Hypothalamus (tissue), 51 donors: ENCODE measurements at regions not wholly inside any gene's neighbourhood (a gene's known extent, or its start where the extent isn't known, plus 50 kb on each side); places are given as distances from the start of the nearest gene placed in this dataset.
A peak's percentile ranks its signal among the peaks of the same experiment; 100 is the strongest.
"Not testable (repeated sequence)": the region's sequence is repeated elsewhere in the genome, so short reads cannot be mapped to it uniquely, and the experiment has no call there.

Experiments
- DNase-seq, 51 donors: peaks; one replicate each; lab custom pipeline; 2025; lab: John Stamatoyannopoulos, UW

- no peak for DNase-seq
Observed at GRCh38 chr10:84004221-84004620, 135.1 kb upstream of the GHITM start.

- DNase-seq = no peak
Observed at GRCh38 chr10:84005403-84005802, 133.9 kb upstream of the GHITM start.

GRCh38 chr10:84007482-84007881, 131.8 kb upstream of the GHITM start:
- no peak for DNase-seq

GRCh38 chr10:84008878-84009277, 130.4 kb upstream of the GHITM start:
- DNase-seq = no peak

- no peak for DNase-seq
Observed at GRCh38 chr10:84012431-84012830, 126.9 kb upstream of the GHITM start.

- no peak for DNase-seq
Observed at GRCh38 chr10:84012831-84013458, 126.4 kb upstream of the GHITM start.

- no peak for DNase-seq
Observed at GRCh38 chr10:84015877-84016595, 123.3 kb upstream of the GHITM start.

- no peak for DNase-seq
Observed at GRCh38 chr10:84018826-84019225, 120.5 kb upstream of the GHITM start.

GRCh38 chr10:84019854-84020458, 119.4 kb upstream of the GHITM start:
- DNase-seq = not testable (repeated sequence)

- peak in 1 of 51 donors; percentile 2 for DNase-seq
Observed at GRCh38 chr10:84026821-84027257, 112.5 kb upstream of the GHITM start.

- no peak for DNase-seq
Observed at GRCh38 chr10:84029840-84030239, 109.5 kb upstream of the GHITM start.

- no peak for DNase-seq
Observed at GRCh38 chr10:84038035-84038434, 101.3 kb upstream of the GHITM start.

GRCh38 chr10:84039957-84040356, 99.4 kb upstream of the GHITM start:
- DNase-seq = no peak

- no peak for DNase-seq
Observed at GRCh38 chr10:84047258-84048010, 91.9 kb upstream of the GHITM start.

- DNase-seq = no peak
Observed at GRCh38 chr10:84049645-84050011, 89.7 kb upstream of the GHITM start.

- DNase-seq = no peak
Observed at GRCh38 chr10:84053626-84054025, 85.7 kb upstream of the GHITM start.

- DNase-seq = no peak
Observed at GRCh38 chr10:84054743-84055142, 84.6 kb upstream of the GHITM start.

- DNase-seq = no peak
Observed at GRCh38 chr10:84059526-84059925, 79.8 kb upstream of the GHITM start.

GRCh38 chr10:84063440-84063839, 75.9 kb upstream of the GHITM start:
- DNase-seq = no peak

GRCh38 chr10:84065804-84066601, 73.3 kb upstream of the GHITM start:
- no peak for DNase-seq

GRCh38 chr10:84074521-84074920, 64.8 kb upstream of the GHITM start:
- DNase-seq = no peak
